ENCODE measurements at regions not wholly inside any gene's neighbourhood (a gene's known extent, or its start where the extent isn't known, plus 50 kb on each side); places are given as distances from the start of the nearest gene placed in this dataset.

- no peaks in the 10 kb centered on the region for H4K20me1 ChIP-seq
- H3K36me3 ChIP-seq = no peaks in the 10 kb centered on the region
- no peak overlapping the region for H3K9ac ChIP-seq
- H3K4me1 ChIP-seq = no peaks in the 10 kb centered on the region
- TF ChIP-seq Cebpa-rat (IDR thresholded peaks at IDR 0.05) = no peak
- no peaks in the 10 kb centered on the region for H3K27me3 ChIP-seq
- no peak overlapping the region for H3K4me3 ChIP-seq
- H3K27ac ChIP-seq = no peak overlapping the region
- H3K9me3 ChIP-seq = no peaks in the 10 kb centered on the region
- H3K4me2 ChIP-seq = no peak overlapping the region
These were observed 832.1 kb upstream of the INTU start for GRCh38 chr4:126800575-126801141.

DNA sequence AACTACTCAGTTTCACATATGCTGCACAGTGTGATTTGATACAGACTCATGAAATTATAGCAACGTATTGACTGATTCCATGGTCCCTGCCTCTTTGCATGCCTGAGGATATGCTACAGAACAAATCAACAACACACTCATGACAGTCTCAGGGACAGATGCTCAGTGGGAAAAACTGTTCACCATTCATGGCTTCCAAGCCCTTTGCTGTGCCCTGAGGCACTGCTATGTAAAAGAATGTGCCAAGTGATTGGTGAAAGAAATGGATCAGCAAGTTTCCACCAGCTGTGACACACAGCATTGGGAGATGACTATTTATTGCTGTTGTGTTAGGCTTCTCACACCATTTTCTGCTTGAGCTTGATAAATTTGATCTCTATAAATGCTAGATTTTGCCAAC lies 825.6 kb upstream of the INTU start:
- Histone ChIP-seq H3K9ac (no peak overlapping the region), H3K27ac (no peak overlapping the region), H3K4me3 (no peak overlapping the region), H3K27me3 (no peaks in the 10 kb centered on the region), H3K9me3 (no peaks in the 10 kb centered on the region), H3K4me2 (no peak overlapping the region), H3K36me3 (no peaks in the 10 kb centered on the region), H4K20me1 (no peaks in the 10 kb centered on the region), H3K4me1 (no peaks in the 10 kb centered on the region)
- TF ChIP-seq Cebpa-rat (IDR thresholded peaks at IDR 0.05) = no peak

DNA sequence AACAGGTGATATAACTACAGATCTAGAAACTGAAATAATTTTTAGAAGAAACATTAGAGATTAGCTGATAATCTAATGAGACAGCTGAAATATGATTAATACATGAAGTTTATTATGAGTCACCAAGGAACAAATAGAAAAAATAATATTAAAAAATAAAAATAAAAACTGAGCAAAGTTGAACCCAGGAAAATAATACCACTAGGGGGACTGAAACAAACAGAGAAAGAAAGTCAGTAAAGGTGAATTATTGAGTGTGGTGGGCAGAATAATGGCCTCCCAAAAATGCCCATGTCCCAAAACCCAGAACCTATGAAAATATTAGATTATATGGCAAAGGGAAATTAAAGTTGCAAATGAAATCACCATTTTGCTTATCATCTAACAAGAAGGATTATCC lies 820.7 kb upstream of the INTU start:
- Histone ChIP-seq H3K4me3 (no peak overlapping the region), H3K9me3 (no peaks in the 10 kb centered on the region), H3K27me3 (no peaks in the 10 kb centered on the region), H3K36me3 (no peaks in the 10 kb centered on the region), H3K4me1 (no peaks in the 10 kb centered on the region), H3K4me2 (no peak overlapping the region), H4K20me1 (no peaks in the 10 kb centered on the region), H3K27ac (no peak overlapping the region), H3K9ac (no peak overlapping the region)
- no peak for TF ChIP-seq Cebpa-rat (IDR thresholded peaks at IDR 0.05)

DNA sequence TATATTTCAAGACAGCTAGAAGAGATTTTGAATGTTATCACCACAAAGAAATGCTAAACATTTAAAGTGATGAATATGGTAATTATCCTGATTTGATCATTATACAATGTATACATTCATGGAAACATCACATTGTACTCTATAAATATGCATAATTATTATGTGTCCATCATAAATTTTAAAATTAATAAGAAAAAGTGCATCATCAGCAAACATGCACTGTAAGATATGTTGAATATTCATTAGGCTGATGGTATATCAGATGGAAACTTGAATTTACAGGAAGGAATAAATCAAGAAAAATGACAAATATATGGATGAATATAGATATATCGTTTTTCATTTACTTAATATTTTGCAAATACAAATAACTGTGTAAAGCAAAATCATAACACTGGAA lies 812.1 kb upstream of the INTU start:
- H3K9ac ChIP-seq = no peak overlapping the region
- no peak overlapping the region for H3K27ac ChIP-seq
- H3K27me3 ChIP-seq = no peaks in the 10 kb centered on the region
- TF ChIP-seq Cebpa-rat (IDR thresholded peaks at IDR 0.05) = no peak
- no peaks in the 10 kb centered on the region for H3K36me3 ChIP-seq
- H3K4me1 ChIP-seq = no peaks in the 10 kb centered on the region
- no peaks in the 10 kb centered on the region for H3K9me3 ChIP-seq
- no peaks in the 10 kb centered on the region for H4K20me1 ChIP-seq
- no peak overlapping the region for H3K4me3 ChIP-seq
- H3K4me2 ChIP-seq = no peak overlapping the region

GRCh38 chr4:126821152-126821551 lies 811.6 kb upstream of the INTU start:
- no peak for TF ChIP-seq Cebpa-rat (IDR thresholded peaks at IDR 0.05)
- H3K9me3 ChIP-seq = no peaks in the 10 kb centered on the region

DNA sequence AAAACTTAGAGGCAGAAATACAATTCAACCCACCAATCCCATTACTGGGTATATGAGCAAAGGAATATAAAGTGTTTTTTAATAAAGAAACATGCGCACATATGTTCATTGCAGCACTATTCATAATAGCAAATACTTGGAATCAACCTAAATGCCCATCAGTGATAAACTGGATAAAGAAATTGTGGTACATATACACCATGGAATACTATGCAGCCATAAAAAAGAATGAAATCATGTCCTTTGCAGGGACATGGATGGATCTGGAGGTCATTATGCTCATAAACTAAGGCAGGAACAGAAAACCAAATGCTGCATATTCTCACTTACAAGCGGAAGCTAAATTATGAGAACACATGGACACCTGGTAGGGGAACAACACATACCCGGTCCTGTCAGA lies 807.7 kb upstream of the INTU start:
- no peak overlapping the region for H3K4me3 ChIP-seq
- no peak overlapping the region for H3K27ac ChIP-seq
- no peaks in the 10 kb centered on the region for H3K9me3 ChIP-seq
- no peak overlapping the region for H3K9ac ChIP-seq
- H3K4me1 ChIP-seq = no peaks in the 10 kb centered on the region
- no peak overlapping the region for H3K4me2 ChIP-seq
- no peaks in the 10 kb centered on the region for H4K20me1 ChIP-seq
- TF ChIP-seq Cebpa-rat (IDR thresholded peaks at IDR 0.05) = no peak
- H3K27me3 ChIP-seq = no peaks in the 10 kb centered on the region
- H3K36me3 ChIP-seq = no peaks in the 10 kb centered on the region

More at GRCh38 chr4:126821152-126821551, 811.6 kb upstream of the INTU start:
- Histone ChIP-seq H3K4me3 (no peak overlapping the region), H3K27me3 (no peaks in the 10 kb centered on the region), H3K36me3 (no peaks in the 10 kb centered on the region), H3K27ac (no peak overlapping the region), H3K4me1 (no peaks in the 10 kb centered on the region), H4K20me1 (no peaks in the 10 kb centered on the region), H3K9ac (no peak overlapping the region), H3K4me2 (no peak overlapping the region)

DNA sequence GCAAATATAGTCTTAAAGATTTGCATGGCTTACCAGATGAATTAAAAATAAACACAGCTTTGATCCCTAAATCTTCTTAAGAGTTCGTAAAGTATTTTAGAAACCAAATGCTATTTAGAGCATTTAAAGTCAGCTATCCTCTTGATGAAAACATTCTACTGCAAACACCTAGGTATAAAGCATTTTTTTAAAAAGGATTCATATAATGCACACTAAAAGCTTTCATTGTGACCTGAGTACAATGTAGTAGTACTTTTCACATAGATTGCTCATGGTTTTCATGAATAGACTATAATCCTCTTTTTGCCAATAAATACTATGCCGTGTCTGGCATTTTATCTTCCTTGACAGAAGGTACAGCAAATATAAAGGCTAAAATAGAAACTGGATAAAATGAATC lies 805.1 kb upstream of the INTU start:
- Histone ChIP-seq H4K20me1 (no peaks in the 10 kb centered on the region), H3K4me2 (no peak overlapping the region), H3K4me1 (no peaks in the 10 kb centered on the region), H3K4me3 (no peak overlapping the region), H3K36me3 (no peaks in the 10 kb centered on the region), H3K27me3 (no peaks in the 10 kb centered on the region), H3K9me3 (peaks cover 14% of the 10 kb centered on the region; the same call in 1 of the 2 replicates), H3K9ac (no peak overlapping the region), H3K27ac (no peak overlapping the region)
- no peak for TF ChIP-seq Cebpa-rat (IDR thresholded peaks at IDR 0.05)

GRCh38 chr4:126834854-126835253 lies 797.9 kb upstream of the INTU start:
- no peak overlapping the region for H3K9ac ChIP-seq
- H4K20me1 ChIP-seq = no peaks in the 10 kb centered on the region
- TF ChIP-seq Cebpa-rat (IDR thresholded peaks at IDR 0.05) = no peak
- no peak overlapping the region for H3K4me2 ChIP-seq
- no peak overlapping the region for H3K27ac ChIP-seq
- H3K36me3 ChIP-seq = no peaks in the 10 kb centered on the region
- H3K4me3 ChIP-seq = no peak overlapping the region
- no peaks in the 10 kb centered on the region for H3K27me3 ChIP-seq
- H3K9me3 ChIP-seq = peaks cover 14% of the 10 kb centered on the region; the same call in 1 of the 2 replicates
- H3K4me1 ChIP-seq = no peaks in the 10 kb centered on the region

DNA sequence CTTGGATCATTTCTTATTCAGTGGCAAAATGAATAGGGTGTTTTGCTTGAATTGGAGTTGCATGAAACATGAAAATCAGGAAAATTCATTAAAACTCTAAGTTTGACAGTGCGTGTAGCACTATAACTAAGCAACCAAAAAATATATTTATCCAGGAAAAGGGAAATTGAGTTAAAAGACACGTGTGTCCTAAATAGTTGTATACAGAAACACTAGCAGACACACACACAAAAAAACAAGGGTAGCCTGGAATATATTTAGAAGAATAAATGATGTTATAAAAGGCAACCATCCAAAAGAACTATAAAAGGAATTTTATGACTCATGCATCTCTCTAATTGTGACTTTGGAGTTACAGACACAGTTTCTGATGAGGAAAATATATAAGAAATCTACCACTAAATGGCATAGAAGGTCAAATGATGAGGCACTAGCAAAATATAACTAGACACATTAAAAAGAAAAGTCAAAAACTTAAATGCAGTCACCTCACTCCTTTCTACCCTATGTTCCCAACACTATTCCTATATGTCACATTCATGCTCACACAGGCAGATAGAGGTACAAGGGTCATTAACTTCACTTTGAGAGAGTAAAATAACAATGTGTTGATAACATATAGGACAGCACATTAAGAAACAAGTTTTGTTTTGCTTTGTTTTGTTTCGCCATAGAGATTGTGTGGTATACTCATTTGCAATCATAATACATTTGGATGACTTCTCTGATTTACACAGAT lies 793.6 kb upstream of the INTU start:
- Histone ChIP-seq H3K27me3 (no peaks in the 10 kb centered on the region), H3K4me3 (no peak overlapping the region), H3K27ac (no peak overlapping the region), H3K9me3 (peaks cover 15% of the 10 kb centered on the region), H3K9ac (no peak overlapping the region), H4K20me1 (no peaks in the 10 kb centered on the region), H3K4me2 (no peak overlapping the region), H3K36me3 (no peaks in the 10 kb centered on the region), H3K4me1 (no peaks in the 10 kb centered on the region)
- TF ChIP-seq Cebpa-rat (IDR thresholded peaks at IDR 0.05) = no peak

DNA sequence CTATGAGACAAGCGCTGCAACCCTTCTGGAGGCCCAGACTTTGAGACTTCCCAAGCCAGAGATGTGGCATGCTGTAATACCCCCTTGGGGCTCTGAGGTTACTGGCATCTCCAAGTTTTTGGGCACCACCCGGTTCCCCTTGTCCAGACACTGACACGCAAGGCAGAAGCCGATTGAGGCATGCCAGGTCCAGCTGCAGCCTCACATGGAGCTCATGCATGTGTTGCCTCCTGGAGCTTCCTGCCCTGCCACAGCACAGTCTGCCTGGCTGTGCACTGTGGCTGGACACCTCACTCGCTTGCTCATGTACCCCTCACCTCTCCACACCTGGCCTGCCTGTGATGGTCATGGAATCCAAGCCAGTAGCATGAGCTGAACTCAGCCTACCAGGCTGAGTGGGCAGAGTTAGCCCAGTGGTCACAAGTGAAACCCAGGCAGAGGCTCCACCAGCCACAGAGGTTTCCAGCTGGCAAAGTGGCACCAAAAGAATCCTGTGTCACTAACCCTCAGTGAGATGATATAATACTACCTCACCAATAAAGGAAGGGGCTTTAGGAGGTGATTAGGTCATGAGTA lies 789.2 kb upstream of the INTU start:
- Histone ChIP-seq H3K9me3 (peaks cover 15% of the 10 kb centered on the region), H3K27me3 (no peaks in the 10 kb centered on the region), H3K9ac (no peak overlapping the region), H3K4me2 (no peak overlapping the region), H4K20me1 (no peaks in the 10 kb centered on the region), H3K4me3 (no peak overlapping the region), H3K4me1 (no peaks in the 10 kb centered on the region), H3K27ac (no peak overlapping the region), H3K36me3 (no peaks in the 10 kb centered on the region)
- no peak for TF ChIP-seq Cebpa-rat (IDR thresholded peaks at IDR 0.05)

Measured in BLaER1 (cell line).